ENCODE measurements at regions not wholly inside any gene's neighbourhood (a gene's known extent, or its start where the extent isn't known, plus 50 kb on each side); places are given as distances from the start of the nearest gene placed in this dataset.
A peak's percentile ranks its signal among the peaks of the same experiment; 100 is the strongest.
"Not testable (repeated sequence)": the region's sequence is repeated elsewhere in the genome, so short reads cannot be mapped to it uniquely, and the experiment has no call there.

DNA sequence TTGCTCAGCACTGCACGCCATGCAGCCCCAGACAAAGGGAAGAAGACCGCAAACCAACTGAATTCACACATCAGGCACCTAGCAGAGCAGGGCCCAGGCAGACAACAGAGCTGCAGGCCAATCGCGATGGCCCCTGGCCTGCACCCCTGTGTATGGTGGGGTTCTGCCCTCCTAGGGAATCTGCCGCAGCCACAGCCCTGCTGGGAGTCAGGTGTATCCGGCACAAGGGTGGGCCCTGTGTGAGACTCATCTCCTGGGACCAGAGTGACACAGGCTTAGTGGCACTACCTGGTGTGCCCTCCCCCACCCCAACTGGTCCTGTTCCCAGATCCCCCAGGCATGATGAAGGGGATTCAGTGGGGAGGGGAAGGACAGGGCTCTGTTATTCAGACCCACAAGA, 122.8 kb downstream of the ATPSCKMT start:
- DNase-seq (ENCODE audit: low spot score): no peak

DNA sequence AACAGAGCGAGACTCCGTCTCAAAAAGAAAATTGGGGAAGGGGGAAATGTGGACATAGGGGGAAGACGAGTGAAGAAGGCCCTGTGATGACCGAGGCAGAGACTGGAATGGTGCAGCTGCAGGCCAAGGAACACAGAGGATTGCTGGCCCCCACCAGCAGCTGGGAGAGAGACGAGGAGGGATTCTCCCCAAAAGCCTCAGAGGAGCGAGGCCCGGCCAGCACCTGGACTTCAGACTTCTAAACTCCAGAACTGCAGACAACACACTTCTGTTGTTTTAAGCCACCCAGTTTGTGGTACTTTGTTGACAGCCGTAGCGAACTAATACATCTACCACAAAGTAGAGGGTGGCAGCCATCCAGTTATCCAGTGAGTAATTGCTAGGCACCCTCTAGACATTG, 124.6 kb downstream of the ATPSCKMT start:
- no peak for DNase-seq (ENCODE audit: low spot score)

DNA sequence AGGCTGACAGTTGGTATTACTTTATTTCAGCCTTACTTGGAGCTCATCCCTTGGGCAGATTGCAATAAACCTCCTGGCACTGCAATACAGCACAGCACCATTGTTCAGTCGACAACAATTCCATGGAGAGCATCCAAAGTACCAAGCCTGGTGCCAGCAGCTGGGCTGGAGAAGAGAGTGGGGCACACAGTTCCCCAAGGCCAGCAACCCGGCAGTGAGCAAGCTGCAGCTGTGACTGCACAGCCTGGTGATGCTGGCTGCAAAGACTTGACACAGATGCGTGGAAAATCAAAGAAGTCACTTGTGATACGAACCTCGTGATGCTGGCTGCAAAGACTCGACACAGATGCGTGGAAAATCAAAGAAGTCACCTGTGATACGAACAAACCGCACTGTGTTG, 125.4 kb downstream of the ATPSCKMT start:
- peak; percentile 99 for DNase-seq (ENCODE audit: low spot score)

DNA sequence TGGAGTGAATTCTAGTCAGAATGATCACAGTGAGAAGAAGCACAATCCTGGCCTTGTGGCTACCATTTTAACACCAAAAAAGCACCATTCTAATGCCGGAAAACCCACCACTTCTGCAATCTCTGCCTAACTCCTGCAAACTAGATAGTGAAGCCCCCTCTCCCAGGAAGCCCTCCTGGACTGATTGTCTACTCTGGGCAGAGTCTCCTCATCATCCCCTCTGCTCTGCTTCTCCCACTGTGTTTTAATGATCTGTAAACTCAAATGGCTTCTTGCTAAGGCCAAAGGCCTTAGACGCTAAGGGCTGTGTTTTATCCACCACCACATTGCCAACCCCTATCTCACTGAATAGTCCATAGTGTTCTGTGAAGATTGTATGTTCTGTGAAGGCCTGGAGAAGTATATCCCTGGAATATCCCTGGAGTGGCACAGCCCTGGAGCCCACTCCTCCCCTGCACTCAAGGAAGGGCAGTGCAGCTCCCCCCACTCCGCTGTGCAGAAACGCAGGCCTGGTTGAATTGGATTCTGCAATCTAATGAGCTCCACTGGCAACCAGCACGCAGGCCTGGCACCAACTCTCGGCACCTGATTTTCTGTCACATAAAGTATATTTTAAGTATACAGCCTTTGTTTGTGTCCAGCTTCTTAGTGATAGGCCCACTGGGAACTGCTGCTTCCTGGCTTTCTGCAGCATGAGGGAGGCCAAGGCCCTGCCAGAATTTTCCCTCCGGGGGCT, 126.3 kb downstream of the ATPSCKMT start:
- peak; percentile 38 for DNase-seq (ENCODE audit: low spot score)

DNA sequence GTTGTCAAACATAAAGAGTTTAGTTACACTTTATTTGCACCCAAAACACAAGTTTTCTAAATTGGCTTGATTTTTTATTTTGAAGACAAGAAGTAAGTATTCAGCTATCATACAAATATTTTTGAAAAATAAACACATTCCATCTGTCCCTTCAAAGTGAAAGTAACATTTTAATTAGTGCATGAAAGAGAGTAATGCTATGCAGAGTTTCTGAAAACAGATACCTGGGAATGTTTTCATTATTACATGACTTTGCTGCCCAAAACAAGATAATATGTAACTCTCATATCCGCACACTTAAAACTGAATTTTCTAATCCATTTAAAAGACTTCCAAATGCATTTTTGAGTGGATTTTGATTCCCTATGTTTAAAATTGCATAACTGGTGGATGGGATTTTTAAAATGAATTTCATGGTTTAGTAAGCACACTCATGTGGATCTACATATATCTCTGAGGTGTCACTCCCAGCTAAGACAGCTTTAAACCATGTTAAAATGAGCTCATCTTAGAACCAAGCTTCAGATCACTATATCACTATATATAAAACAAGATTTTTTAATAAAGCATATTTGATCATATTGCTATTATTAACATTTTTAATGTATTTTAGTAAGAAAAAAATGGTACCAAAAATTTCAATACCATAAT, 127.5 kb downstream of the ATPSCKMT start:
- DNase-seq (ENCODE audit: low spot score): no peak

DNA sequence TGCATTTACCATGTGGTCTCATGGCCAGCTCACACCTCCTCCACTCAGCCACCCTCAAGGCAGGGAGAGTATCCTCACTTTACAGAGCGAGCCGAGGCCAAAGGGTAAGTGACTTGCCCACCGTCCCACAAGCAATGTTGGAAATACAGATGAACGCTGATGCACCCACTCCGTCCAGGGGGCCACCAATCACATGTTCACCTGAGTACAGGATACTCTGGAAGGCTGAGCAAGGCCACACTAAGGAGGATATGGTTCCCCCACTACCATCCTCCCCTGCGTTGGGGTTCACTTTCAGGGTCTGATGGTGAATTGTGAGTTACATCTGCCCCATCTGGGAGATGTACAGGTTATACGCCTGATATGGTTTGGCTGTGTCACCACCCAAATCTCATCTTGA, 128.8 kb downstream of the ATPSCKMT start:
- no peak for DNase-seq (ENCODE audit: low spot score)

DNA sequence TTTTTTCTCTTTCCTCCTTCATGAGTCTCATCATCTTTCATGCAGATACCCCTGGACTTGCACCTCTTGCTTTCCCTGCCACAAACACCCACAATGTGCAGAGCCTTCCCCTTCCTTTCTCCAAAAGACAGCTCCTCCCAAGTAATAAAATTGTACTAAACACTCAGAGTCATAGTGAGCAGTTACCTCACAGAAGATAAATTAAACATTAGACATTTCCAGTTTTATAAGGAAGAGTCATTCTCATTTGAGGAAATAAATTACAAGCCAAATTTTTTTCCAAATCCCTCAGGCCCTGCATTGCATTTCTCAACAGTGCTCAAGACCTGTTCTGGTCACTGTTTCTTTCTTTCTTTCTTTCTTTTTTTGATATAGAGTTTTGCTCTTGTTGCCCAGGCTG, 131.5 kb downstream of the ATPSCKMT start:
- no peak for DNase-seq (ENCODE audit: low spot score)

DNA sequence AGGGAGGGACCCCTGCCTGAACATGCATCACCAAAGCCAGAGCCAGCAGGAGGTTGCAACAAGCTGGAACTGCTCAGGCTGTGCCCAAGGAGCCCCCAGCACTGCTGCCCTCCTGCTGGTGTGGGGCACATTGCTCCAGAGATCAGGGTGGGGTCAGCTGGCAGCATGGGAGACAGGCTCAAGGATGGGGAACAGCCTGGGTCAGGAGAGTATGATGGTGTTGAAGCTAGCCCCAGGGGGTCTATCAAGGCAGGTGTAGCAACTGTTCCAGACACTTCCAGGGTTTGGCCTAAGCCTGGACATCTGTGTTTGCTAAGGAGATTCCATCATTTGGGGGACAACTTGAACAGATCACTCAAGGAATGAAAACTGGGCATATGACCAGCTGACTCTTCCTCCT, 133.1 kb downstream of the ATPSCKMT start:
- DNase-seq (ENCODE audit: low spot score): no peak

DNA sequence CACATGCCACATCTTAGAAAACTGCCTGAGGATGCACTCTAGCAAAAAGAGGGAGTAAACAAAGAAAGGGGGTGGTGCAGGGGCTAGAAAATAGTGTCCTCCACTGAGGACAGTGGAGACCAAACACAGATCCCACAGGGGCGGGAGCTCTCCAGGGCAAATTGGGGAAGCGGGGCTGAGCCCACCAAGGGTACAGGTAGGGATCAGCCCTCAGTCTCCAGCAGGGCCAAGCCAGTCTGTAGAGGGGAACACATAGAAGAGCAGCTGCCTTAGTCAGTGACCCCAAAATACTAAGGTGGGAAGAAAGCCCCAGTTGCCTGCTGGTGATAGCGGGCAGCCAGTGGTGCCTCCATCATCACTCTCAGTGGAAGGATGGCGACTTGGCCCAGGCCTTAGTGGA, 134.0 kb downstream of the ATPSCKMT start:
- DNase-seq (ENCODE audit: low spot score): no peak

DNA sequence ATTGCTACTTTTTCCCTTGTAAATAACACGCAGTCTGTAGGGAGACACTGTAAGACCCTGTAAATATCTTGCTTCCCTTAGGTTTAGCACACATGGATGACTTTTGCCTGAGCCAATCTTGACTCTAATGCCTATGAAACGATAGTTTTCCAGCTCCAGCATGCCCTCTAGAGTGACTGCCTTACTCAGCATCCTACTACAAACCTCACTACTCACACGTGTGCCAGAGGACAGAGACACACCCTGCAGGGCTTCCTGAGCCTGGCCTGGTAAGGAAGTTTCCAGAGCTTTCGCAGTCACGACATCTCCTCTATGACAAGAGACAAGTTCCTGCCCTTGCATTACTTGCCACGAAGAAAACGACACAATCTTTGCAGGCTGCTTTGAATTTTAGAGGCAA, 138.1 kb downstream of the ATPSCKMT start:
- peak; percentile 56 for DNase-seq (ENCODE audit: low spot score)

DNA sequence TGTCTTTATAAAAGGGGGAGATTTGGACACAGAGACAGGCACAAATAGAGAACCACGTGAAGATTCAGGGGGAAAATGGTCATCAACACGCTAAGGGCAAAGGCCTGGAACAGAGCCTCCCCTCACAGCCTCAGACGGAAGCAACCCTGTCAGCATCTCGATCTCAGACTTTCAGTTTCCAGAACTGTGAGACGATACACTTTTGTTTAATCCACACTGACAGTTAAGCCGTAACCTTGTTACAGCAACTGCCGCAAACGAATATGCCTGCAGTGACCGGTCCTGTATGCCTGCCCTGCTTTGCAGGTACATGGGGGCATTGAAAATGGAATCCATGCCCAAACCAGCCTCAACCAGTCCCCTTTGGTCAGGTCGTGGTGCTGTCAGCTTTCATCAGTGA, 139.5 kb downstream of the ATPSCKMT start:
- no peak for DNase-seq (ENCODE audit: low spot score)

DNA sequence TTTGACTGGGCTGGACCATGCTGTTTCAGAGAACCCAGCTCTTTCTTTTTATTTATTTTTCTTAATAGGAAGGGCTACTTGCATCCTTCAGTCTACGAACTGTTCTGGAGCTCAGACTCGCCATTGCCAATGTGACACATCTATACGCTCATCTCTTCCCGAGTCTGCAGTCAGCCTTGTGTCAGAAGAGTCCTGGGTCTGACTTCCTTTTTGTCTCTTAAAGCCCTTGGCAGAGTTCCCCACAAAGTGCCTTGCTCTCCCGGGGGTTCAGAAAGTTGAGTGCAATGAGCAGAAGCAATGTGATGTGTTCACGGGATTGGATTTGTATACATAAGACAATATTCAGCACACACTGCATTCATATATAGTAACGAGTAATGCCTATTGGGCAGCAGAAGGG, 140.4 kb downstream of the ATPSCKMT start:
- no peak for DNase-seq (ENCODE audit: low spot score)

DNA sequence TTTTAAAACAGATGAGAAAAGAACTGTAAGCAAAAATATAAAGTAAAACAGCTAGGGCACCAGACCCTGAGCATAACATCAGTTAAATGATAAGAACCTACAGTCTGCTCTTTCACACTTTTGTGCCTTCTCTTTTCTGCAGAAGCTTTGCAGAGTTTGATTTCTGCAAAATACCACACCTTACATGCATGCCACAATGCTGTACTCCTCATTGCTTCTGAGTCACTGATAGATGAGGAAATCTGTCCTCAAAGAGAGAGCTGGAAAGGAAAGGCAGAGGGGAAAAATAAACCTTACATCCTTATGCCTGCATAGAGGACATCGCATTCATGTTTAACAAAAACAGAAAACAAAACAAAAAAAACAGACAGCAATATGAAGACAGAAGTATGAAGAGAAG, 142.9 kb downstream of the ATPSCKMT start:
- DNase-seq (ENCODE audit: low spot score): no peak

DNA sequence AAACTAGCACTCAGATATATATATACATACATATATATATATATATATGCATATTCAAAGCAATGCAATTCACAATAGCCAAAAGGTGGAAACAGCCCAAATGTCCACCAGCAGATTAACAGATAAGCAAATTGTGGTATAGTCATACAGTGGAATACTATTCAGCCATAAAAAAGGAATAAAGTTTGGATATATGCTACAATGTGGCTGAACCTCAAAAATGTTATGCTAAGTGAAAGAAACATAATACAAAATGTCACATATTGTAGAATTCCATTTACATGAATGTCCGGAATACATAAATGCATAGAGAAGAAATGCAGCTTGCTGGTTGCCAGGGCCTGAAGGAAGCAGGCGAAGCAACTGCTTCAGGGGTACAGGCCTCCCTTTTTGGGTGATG, 143.4 kb downstream of the ATPSCKMT start:
- no peak for DNase-seq (ENCODE audit: low spot score)

DNA sequence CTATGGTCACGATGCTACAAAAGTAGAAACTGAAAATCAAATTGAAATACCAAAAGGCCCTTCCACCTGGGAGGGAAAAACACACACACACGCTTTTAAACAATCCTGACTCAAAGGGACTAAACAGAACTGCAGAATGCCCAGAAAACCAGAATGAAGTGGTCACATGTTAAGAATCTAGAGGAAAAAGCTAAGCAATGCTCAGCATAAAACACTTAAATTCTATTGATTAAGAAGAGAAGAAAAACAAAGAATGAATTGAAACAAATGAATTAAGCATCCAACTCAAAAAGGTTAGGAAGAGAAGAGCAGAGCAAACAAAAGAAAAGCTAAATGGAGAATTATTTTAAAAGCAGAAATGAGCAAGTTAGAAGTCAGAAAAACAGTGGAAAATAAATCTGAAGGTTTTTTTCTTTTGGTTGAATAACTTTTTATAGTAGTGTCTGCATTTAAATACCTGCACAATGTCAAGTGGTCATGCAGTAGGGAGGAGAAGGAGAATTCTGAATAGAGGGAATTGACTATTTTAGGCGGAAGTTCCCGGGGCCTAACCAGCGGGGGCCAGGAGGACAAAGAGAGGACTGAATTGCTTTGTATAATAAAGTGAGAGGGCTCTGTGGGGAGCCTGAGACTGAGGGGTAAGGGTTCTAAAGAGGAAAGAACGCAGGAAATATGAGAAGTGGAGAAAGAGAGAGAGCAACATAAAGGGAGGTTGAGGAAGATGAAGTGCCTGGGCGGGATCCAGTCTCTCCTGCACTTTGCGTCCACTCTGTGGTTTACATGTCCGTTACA, 146.8 kb downstream of the ATPSCKMT start:
- no peak for DNase-seq (ENCODE audit: low spot score)

DNA sequence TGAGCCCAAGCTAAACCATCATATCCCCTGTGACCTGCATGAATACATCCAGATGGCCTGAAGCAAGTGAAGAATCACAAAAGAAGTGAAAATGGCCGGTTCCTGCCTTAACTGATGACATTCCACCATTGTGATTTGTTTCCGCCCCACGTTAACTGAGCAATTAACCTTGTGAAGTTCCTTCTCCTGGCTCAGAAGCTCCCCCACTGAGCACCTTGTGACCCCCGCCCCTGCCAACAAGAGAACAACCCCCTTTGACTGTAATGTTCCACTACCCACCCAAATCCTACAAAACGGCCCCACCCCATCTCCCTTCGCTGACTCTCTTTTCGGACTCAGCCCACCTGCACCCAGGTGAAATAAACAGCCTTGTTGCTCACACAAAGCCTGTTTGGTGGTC, 147.5 kb downstream of the ATPSCKMT start:
- not testable (repeated sequence) for DNase-seq (ENCODE audit: low spot score)

DNA sequence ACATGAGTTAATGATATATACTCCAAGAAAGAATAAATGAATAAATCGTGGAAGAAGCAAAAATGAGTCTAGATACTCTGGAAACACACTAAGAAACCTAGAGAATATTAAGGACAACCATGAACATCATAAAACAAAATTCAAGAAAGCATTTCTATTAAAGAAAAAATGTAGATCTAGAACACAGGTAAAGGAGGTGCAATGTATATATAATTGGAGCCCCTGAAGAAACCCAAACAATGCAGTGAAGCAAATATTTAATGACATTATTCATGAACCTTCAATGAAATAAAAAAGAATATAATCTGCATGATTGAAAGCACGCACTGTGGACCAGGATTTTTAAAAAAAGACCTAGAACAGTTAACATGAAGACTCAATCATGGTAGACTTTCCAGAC, 150.1 kb downstream of the ATPSCKMT start:
- no peak for DNase-seq (ENCODE audit: low spot score)

DNA sequence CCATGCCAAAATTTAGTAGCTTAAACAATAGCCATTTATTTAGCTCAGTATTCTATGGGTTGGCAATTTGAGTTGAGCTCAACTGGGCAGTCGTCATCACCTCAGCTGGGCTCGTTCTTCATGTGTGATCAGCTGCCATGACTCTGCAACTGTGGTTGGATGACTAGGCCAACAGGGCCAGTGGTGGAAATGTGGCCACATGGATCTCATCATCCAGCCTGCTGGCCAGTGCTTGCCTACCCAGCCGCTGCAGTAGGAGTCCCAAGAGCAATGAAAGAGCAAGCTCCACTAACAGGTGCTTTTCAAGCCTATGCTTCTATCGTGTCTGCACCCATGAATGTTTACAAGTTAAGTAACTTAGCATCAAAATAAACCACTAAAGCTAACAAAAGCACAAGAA, 158.0 kb downstream of the ATPSCKMT start:
- DNase-seq (ENCODE audit: low spot score): no peak

DNA sequence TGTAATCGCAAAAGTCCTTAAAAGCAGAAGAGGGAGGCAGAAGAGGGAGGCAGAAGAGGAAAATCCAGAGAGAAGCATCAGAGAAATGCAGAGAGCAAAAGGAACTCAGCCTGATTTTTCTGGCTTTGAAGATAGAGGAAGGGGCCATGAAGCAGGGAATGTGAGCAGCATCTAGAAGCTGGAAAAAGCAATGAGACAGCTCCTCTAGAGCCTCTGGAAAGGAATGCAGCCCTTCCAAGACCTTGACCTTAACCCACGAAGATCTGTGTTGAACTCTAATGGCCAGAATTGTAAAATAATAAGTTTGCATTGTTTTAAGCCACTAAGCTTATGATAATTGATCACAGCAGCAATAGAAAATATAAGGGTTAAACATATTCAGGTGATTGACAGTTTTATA, 159.6 kb downstream of the ATPSCKMT start:
- DNase-seq (ENCODE audit: low spot score): no peak

DNA sequence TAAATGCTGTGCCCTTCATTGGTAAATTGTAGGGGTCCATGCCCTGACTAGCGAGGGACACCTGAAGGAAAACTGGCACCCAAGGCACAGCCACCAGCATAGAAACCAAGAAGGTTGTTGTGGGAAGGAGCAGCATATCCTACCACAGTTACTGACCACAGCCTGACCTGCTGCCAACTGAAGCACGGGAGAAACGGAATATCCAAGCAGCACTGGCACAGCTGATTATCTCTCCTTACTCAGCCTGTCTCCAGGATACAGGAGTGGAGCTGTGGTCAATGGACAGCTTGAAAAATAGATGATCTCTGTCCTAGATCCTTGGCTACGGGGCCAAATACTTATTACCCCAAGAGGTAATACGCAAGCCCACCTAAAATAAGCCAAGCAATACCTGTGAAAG, 164.5 kb downstream of the ATPSCKMT start:
- no peak for DNase-seq (ENCODE audit: low spot score)

DNA sequence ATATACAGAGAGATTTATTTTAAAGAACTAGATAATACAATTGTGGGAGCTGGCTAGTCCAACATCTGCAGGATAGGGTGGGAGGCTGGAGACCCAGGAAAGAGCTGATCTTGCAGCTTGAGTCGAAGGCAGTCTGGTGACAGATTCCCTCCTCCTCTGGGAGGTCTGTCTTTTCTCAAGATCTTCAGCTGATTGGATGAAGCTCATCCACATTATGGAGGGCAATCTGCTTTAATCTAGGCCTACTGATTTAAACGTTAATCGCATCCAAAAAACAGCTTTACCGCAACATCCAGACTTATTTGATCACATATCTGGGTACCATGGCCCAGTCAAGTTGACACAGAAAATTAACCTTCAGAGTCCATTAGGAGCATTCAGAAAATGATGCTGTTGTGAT, 168.1 kb downstream of the ATPSCKMT start:
- DNase-seq (ENCODE audit: low spot score): no peak

DNA sequence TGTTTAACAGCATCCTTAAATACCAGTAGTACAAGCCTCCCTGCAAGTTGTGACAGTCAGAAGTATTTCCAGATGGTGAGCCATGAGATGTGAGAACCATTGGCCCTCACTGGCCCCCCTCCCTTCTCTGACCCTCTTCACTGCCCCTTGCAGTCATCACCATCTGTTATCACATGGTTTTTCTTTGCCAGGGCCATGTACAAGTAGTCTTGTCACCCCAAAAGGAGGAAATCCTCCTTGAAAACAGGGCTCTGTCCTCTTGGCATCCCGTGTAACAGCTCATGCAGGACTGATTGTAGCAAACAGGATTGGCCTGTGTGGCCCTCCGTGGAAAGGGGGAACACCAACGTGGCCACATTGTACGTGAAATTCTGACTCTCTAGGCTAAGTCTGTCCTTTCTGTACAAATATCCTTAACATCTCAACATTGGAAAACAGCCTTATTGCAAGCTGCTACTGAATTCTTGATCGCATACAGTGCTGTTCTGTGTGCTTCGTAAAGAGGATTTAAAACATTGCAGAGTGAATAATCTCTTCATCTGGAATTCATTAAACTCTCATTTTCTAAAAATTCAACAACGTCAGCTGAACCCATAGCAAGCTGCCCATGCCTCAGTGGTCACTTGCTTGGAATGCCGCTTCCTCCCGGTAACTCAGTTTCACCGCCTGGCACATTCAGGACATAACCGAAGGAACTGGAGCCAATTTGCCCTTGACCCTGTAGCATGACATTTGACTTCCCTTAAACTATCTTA, 171.7 kb downstream of the ATPSCKMT start:
- DNase-seq (ENCODE audit: low spot score): no peak
